DMS53 (cell line): ENCODE measurements at regions not wholly inside any gene's neighbourhood (a gene's known extent, or its start where the extent isn't known, plus 50 kb on each side); places are given as distances from the start of the nearest gene placed in this dataset.

Experiments used
- DNase-seq: peaks from one replicate; lab custom pipeline; 2025; lab: John Stamatoyannopoulos, UW

DNA sequence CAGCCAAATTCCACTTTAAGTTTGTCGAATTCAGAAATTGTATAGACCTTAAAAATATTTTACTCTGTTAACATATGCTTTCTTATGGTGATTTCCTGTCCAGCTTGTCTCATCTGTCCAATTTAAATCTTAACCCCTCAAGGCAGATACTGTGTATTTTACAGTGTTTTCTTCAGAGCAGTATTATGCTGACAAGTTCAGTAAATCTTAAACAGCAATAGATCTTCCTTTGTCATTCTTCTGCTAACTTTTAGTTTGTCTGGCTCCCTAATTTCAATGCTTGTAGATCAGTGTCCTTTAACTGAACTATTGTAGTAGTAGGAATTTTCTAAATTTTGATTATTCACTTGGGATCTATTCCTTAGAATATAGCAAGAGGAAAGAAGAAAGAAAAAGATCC, 52.8 kb upstream of the MEIS1 start:
- DNase-seq = no peak

DNA sequence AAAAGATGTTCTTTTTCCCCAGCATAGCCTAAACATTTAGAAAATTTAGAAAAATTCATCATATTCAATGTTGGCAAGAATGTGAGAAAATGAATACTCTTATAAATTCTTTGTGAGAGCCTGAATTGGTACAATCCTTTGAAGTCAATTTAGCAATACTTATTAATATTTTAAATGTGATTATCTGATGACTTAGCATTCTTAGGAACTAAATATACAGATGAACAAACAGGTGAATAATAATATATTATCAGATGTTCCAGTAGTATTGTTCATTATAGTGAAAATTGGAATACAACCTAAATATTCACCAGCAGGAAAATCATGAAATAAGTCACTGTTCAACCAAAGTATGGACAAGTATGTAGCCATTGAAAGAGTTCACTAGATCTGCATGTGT, 55.5 kb upstream of the MEIS1 start:
- no peak for DNase-seq

DNA sequence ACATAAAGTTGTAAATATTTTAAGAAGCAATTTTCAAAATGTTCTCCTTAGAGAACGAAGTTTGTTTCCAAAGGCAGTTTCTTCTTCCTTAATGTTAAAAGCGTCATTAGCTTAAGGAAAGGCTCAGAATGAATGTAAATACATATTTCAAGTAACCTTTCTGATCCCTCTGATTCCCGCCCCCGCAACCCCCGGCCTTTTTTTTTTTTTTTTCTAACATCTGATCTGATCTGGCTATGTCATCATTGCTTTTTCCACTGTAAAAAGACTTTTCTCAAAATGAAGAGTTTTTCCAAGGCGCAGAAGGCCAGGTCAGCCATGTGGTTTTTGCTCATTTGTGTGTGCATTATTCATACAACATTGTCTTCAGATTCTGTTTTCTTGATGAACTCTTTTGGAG, 57.1 kb upstream of the MEIS1 start:
- no peak for DNase-seq

DNA sequence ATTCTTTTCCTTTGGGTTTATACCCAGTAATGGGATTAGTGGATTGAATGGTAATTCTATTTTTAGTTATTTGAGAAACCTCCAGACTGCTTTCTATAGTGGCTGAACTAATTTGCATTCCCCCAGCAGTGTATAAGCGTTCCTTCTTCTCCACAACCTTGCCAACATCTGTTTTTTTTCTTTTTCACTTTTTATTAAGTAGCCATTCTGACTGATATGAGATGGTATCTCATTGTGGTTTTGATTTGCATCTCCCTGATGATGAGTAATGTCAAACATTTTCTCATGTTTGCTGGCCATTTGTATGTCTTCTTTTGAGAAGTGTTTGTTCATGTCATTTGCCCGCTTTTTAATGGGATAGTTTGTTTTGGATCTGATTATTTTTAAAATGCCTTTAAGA, 64.1 kb upstream of the MEIS1 start:
- DNase-seq = peak; percentile 26

DNA sequence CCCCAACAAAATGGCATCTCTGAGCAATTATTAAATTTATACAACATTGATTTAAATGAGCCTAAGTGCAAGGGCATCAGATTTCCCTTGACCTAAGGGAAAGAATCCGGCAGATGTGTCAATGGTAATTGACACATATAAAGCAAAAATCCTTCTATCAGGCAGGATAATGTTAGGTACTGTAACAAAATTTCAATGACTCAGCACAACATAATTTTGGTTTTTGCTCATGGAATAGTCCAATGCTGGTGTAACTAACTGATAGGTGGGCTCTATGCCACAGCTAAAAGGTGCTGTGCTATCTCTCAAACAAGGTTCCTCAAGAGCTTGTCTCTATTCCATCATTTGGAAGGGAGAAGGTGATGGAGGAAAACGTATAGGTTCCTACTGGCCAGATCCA, 68.3 kb upstream of the MEIS1 start:
- DNase-seq = no peak

DNA sequence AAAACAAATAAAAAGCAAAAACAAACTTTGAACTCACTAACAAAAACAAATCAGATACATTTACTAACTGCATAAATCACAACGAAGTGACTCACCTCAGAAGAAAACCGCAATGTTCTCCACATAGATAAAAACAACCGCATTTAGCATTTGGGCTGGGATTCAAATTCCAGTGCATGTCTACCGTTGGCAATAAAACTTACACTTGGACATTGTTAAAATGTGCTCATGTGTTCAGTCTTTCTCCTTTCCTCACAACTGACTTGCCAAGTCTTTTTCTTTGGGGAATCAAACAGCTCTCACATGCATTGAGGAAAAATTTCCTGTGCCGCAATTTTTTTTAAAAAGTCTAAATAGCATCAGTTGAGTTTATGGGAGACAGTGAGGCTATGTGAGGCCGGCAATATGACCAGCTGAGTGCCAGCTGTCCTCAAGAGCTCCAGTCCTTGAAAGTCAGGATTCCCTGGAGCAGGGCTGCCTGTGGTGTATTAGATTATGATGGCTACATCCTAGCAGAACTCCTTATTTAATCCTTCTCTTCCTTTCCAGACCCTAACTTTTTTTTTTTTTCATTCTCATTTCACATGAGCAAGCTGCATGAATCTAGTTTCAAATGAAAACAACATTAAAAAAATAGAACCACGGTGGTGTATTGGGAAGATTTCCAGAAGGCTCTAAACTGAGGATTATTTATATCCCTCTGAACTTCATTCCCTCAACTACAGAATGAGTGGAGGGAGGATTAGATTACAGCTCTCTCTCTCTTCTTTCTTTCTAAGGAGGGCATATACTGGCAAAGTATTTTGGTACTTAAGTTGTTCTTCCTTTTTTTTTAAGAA, 70.2 kb upstream of the MEIS1 start:
- no peak for DNase-seq

DNA sequence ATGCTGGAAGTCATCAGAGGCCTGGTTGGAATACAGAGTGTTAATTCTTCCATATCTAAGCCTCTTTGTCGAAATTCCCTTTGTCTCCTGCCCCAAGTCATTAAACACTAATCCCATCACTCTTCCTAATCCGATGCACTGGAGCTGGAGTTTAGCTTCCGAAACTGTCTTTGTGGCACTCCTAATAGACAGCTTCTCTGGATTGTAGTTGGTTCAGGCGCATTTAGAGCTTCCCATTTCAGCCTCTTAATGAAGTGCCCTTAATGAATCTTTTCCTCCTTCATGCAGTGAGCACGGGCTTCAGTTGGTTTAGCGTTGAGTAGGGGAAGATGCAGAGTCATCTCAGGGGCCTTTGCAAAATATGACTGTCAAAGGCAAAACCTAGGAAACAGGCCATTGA, 72.2 kb upstream of the MEIS1 start:
- no peak for DNase-seq

DNA sequence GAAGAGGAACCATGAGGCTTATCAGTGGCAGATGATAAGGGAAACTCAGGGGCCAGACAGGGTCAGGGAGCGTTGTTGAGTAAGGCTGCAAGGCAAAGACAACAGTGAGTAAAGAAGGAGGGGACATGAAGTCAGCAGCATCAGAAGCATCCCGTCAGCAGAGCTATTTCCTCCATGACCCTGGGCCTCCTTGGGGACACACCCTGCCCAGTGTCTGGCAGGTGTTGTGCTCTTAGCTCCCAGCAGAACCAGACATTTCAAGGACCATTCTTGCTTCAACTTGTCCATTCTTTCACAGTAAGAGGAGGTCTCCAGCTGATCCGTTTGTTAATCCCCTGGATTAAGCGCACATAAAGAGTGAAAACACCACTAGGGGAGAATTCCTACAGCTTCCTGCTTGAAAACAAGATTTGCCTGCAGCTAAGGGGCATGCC, 88.7 kb upstream of the MEIS1 start:
- DNase-seq = no peak

DNA sequence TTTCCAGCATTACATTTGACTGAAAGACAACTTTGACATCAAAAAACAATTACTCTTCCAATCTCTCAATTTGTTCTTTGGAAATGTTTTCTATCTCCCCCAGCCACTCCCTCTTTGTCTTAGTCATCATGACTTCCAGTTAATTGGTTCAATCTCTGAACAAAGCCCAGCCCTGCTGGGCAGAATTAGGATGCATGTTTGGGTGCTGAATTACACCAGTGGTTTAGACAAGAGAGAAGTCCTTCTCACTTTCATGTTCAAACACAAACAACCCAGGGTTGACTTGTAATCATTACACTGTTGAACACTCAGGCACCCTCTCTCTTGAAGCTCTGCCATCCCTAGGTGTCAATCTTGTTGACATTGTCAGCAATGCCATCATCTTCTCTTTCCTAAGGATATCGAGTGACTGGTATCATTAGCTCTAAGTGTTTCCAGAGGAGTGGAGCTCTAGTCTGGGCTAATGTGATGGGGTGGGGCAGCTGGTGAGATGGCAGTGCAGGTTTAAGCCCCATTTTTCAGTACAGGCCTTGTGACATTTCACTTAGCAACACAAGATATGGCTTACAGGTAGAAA, 90.8 kb upstream of the MEIS1 start:
- peak; percentile 33 for DNase-seq

DNA sequence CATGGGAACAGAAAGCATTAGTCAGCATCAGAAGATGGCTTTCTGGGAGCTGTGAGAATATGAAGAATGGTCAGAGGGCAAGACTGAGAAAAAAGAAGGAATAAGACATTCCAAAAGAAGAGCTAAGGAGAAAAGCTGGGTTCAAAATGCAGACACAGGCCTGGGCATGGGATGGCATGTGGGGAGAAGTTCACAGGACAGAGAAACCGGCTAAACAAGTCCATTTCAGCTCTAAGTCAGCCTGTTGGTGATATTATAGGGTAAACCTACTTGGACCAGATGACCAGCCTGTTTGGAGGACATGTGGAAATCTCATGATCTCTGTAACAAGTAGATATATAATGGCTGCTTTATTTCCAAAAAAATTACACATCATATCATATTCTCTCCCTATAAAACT, 91.7 kb upstream of the MEIS1 start:
- peak; percentile 12 for DNase-seq

DNA sequence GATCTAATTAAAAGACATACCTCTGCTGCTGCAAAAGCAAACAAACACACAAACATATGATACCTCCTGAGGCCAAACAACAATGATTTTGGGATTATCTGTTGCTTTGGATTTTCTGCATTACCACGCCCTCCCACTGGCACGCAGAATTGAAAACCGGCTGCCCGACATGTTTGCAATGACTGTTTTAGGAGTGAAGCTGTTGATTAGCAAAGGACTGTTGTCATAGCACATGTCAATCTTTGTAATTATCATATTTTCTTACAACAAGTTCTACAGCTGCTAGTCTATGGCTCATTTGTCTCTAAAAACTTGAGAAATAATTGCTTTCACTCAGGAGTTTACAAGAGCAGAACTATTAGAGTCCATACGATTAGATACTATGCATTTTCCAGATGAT, 94.4 kb upstream of the MEIS1 start:
- DNase-seq = no peak

DNA sequence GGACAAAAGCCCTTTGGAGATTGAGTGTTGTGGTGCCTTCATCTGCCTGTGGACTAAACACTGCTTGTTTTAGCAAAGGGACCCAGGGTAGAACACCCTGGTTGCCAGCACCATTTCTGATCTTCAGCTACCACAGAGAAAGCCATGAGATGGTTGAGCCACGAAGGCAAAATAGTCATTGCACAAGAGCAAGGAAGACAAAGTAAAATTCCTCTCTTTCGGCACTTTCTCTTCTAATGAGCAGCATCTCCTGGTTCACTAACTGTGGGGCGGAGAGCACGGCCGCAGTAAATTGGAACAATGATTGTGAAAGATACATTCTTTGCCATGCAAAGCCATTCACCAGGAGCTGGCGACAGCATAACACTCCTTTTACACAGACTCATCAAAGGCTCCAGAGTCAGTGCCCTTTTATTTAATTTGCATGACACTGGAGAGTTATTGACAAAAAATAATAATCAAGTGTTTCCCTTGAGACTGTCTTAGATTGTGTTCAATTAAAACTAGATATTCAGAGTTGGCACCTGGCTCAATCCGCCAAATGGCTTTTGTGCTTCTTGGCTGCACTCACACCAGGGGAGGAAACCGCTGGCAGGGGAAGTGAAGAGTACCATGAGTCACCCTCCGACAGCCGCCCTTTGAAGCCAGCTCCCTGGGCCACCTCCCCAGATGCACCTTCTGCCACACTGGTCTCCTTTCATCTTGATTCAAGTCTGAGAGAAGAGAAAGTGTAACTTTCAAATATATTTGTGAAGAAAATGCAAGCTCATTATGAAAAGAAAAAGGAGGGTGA, 100.5 kb upstream of the MEIS1 start:
- DNase-seq = peak; percentile 71

DNA sequence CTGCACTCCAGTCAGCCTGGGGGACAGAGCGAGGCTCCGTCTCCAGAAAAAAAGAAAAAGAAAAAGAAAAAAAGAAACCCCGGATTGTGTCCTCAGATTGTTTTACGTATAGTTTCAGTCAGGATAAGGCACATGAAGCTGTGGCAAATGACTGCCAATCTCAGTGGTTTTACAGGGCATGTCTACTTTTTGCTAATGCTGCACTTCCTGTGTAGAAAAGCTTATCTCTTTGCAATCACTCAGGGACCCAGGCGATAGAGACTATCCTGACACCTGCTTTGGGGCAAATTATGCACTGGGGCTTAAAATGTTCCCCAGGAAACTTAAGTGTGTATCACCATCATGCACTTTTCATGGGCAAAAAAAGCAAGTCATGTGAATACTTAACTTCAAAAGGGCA, 103.7 kb upstream of the MEIS1 start:
- DNase-seq = no peak

DNA sequence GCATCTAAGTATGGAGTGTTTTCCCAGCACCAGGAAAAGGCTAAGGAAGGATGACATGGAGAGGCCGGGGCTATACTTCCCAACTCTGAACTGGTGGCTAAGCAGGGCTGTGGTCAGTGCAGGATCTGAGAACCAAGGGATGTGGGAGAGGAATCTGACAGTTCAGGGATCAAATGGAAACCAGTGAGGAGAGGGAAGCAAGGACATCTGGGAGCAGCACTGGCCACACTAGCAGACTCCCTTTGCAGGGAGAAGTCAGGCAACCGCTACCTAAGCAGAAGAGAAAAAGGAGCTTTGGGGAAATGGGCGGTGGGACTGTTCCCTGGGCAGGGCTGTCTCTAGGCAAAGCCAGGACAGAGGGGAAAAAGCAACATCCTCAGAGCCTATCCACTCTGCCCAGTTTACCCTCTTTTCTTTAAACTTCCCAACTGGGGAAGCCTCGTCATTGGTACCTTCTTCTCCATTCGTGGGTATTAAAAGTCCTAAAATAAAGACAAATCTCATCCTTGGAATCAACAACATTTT, 105.8 kb upstream of the MEIS1 start:
- DNase-seq = no peak

DNA sequence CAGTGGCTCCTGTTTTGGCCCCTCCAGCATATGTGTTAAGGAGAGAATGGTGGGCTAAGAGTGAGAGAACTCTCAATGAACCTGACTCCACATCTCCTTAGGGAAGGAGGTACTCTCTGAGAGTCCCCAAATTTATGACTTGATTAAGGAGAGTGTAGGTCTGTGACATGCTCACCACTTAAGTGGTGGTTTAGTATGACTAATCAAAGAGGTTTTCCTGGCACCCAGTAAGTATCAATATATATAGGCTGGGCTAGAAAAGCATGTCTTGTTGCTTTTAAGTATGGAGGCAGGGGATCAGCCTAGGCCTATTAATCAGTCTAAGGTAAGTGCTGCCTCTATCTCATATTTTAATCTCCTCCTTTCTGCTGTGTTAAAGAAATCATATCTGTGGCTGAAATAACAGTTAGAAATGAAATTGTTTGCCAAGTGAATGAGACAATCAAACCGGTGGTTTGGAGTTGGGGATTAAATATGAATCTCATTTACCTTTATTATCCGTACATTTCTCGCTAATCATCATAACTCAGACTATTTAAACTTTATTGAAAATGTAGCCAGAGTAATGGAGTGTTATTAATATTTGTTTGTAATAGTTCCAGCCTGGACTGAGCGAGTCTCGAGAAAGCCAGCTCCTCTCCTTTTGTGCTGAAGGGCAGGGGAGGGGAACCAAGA, 107.7 kb upstream of the MEIS1 start:
- no peak for DNase-seq

DNA sequence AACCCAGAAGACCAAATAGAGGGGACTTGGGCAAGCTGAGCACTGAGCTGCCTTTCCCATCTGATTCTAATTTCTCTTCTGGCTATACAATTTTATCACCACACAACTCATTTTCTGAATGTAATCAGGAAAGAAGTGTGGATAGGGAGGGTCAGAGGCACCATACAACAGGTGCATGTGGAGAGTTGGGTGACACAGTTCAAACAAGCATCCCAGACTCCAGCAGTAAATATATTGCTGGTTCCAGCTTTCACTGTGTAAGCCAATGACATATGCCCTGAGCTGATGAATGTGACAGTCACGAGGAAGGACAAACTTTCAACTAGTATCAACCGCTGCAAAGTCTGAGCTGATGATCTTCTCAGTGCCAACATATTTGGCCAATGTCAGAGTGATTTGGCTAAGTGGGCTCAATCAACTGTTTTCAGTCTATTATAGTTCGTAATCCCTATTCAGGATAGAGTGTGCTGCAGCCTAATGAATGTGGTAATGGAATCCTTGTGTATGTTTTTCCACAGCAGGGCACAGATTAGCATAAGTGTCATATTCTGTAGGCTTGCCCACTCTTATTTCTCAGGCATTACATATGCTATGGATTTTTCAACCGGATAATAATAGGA, 109.9 kb upstream of the MEIS1 start:
- DNase-seq = no peak

DNA sequence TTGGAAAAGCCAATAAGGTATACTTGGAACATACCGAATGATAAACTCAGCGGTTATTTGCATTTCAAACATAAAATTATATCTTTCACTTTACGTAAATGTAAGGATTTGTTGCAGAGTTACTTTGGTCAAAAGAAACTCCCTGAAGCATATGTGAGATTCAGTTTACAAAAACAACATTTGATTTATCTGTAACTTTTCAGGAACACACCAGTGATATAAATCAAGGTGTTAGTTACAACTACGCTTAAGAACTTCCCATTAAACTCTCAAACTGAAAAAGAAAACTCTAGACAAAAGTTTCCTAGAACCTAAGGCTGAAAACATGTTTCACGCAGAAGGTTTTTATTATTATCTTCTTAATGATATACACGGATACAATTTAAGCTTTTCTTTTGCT, 110.6 kb upstream of the MEIS1 start:
- no peak for DNase-seq

DNA sequence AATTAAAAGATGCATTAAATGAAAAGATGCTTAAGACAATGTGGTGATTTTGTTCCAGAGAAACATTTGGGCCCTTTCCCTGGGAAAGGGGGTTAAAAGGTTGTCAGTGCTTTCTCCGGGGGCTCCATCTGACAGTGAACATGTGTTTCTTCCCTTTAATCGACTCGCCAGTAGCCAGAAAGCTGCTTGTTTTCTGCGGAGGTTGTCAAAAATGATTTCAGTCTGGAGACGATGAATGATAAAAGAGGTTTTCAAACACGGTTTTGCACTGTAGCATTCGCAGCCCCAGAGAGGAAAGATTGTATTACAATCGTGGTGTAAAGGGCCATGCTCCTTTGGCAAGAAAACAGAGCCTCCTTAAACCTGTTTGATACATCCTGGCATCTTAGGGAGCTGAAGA, 111.5 kb upstream of the MEIS1 start:
- DNase-seq = no peak

DNA sequence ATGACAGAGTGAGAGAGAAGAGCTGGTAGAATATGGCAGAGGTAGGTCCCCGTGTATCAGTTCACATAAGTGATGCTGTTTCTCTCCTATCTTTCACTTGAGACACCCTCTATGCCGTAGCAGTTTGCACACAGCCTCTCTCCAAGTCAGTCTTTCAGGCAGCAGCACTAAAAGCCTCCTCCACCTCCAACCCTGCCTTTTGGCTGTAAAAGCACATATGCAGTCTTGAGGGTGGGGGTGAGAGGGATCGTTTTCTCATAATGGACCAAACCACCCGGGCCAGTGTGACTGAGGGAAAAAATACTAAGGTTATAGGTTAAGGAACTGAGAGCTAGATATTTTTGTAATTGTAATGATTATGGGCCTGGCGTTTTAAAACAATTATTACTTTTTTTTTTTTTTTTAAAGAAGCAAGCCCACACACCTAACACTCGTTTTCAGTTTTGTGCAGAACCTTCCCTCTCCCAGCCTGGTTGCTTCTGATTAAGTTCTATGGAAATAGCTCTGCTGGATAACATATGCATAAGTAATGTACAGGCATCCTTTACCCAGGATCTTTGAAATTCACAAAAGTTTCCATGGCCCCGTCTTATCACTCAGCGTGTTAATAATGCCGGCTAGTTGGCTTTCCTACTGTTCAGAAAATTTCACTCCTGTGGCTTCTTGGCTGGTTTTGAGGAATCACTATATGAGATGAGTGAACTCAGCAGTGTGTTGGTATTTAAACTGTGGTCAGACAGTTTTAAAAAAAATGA, 112.2 kb upstream of the MEIS1 start:
- DNase-seq = no peak

DNA sequence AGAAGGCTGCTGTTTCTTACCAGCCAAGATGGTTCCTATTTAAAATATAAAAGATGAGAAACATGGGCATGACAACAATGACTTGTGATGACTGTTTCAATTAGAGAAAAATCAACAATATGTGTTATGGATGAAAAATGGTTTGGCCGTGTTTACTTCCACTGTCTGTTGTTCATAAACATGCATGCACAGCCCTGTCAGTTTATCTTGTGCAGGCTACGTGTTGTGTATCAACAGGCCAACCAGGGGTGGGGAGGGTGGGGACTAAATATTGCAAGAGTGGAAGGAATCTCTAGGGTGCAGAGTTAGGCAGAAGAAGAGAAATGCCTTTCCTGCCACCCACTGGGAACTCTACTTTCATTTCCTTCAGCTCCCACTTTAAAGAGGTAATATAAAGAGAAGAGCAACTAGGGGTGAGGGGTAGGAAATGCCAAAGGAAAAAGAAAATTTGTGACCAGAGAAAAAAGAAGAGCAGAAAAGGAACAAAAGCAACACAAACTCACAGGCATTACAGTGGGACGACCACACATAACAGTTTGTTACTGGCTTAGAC, 116.8 kb upstream of the MEIS1 start:
- DNase-seq = no peak
